Kidney epithelial cell (primary cell): ENCODE measurements at regions not wholly inside any gene's neighbourhood (a gene's known extent, or its start where the extent isn't known, plus 50 kb on each side); places are given as distances from the start of the nearest gene placed in this dataset.
"Not testable (repeated sequence)": the region's sequence is repeated elsewhere in the genome, so short reads cannot be mapped to it uniquely, and the experiment has no call there.

ENCODE experiments used
- DNase-seq: peaks from one replicate; pipeline ENCODE4 v3.0.0-alpha.2; 2010; ENCODE audit warnings: low read depth
- H3K27me3 ChIP-seq: 2 replicates; pipeline ENCODE4 v1.6.0; 2011; ENCODE audit warnings: low read length; ENCODE audit not compliant: control insufficient read depth, insufficient read depth
- H3K36me3 ChIP-seq: 2 replicates; pipeline ENCODE4 v1.5.1; 2011; ENCODE audit warnings: low read length; ENCODE audit not compliant: control insufficient read depth, insufficient read depth
- H3K4me3 ChIP-seq: 2 replicates; pipeline ENCODE4 v1.5.1; 2011; ENCODE audit warnings: low read depth, mild to moderate bottlenecking, control low read depth, low read length
- TF ChIP-seq, protein P1 (sequence below): IDR thresholded peaks from 2 replicates; pipeline ENCODE4 v1.5.1; 2011; ENCODE audit warnings: mild to moderate bottlenecking, moderate library complexity, low read length, control low read depth, inconsistent platforms; ENCODE audit not compliant: insufficient read depth, poor library complexity, severe bottlenecking

DNA sequence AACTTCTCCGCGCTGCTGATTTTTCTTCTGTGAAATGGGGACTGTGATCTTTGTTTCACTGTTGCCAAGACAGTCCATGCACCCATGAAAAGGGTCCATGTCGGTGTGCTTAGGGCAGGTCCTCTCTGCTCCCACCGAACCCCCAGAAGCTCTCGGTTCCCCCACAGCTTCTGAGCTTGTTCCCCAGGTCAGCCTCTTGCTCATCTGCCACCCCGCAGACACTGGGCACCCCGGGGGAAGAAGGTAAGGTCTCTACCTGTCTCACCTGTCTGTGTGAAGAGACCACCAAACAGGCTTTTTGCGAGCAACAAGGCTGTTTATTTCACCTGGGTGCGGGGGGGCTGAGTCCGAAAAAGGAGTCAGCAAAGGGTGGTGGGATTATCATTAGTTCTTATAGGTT is 66.2 kb upstream of the NANOS1 start:
- Histone ChIP-seq H3K27me3 (peaks cover 2% of the 10 kb centered on the region), H3K4me3 (no peak overlapping the region), H3K36me3 (no peaks in the 10 kb centered on the region)
- no peak for DNase-seq
- TF ChIP-seq, protein P1, sequence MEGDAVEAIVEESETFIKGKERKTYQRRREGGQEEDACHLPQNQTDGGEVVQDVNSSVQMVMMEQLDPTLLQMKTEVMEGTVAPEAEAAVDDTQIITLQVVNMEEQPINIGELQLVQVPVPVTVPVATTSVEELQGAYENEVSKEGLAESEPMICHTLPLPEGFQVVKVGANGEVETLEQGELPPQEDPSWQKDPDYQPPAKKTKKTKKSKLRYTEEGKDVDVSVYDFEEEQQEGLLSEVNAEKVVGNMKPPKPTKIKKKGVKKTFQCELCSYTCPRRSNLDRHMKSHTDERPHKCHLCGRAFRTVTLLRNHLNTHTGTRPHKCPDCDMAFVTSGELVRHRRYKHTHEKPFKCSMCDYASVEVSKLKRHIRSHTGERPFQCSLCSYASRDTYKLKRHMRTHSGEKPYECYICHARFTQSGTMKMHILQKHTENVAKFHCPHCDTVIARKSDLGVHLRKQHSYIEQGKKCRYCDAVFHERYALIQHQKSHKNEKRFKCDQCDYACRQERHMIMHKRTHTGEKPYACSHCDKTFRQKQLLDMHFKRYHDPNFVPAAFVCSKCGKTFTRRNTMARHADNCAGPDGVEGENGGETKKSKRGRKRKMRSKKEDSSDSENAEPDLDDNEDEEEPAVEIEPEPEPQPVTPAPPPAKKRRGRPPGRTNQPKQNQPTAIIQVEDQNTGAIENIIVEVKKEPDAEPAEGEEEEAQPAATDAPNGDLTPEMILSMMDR: no peak

DNA sequence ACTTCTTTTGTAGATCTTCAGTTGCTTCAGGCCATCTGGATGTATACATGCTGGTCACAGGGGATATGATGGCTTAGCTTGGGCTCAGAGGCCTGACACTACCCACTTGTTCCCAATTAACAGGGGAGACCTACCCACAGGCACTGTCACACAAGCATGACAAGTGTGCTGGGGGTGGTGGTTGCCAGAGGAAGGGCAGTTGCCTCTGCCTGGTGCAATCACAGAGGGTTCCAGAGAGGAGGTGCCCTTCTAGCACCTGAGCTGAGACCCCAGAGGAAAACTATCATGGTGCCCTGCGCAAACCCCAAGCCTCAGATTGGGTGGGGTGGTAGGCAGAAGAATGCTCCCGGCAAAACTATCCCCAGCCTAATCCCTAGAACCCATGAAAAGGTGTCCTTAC is 65.6 kb upstream of the NANOS1 start:
- H3K27me3 ChIP-seq: peaks cover 2% of the 10 kb centered on the region
- no peaks in the 10 kb centered on the region for H3K36me3 ChIP-seq
- no peak for DNase-seq
- TF ChIP-seq, protein P1: no peak
- H3K4me3 ChIP-seq: no peak overlapping the region

DNA sequence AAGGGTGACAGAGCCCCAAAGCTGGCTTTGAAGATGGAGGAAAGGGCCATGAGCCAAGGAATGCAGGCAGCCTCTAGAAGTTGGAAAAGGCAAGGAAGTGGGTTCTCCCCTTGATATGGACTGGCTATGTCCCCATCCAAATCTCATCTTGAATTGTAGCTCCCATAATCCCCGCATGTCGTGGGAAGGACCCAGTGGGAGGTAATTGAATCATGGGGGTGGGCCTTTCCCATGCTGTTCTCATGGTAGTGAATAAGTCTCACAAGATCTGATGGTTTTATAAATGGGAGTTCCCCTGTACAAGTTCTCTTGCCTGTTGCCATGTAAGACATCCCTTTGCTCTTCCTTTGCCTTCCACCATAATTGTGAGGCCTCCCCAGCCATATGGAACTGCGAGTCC is 65.0 kb upstream of the NANOS1 start:
- not testable (repeated sequence) for H3K27me3 ChIP-seq, DNase-seq, H3K4me3 ChIP-seq, H3K36me3 ChIP-seq

DNA sequence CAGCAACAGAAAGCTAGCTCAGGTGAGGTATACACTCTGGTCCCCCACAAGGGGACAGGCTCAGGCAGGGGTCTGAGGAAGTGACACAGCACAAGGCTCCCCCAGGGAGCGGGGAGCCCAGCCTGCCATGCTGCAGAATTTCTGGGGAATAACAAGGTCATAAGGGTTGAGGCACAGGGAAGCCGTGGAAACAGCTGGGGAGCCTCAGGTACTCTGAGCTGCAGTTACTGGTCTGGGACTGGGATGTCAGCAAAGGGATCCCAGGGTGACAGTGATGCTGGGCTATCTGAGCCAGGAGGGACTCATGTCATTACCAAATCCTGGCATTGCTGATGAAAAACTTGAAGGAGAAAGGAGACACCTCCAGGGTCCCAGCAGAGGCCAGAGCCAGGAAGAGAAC is 64.4 kb upstream of the NANOS1 start:
- TF ChIP-seq, protein P1: no peak
- H3K4me3 ChIP-seq: no peak overlapping the region
- H3K36me3 ChIP-seq: no peaks in the 10 kb centered on the region
- peaks cover 2% of the 10 kb centered on the region for H3K27me3 ChIP-seq
- DNase-seq: no peak

DNA sequence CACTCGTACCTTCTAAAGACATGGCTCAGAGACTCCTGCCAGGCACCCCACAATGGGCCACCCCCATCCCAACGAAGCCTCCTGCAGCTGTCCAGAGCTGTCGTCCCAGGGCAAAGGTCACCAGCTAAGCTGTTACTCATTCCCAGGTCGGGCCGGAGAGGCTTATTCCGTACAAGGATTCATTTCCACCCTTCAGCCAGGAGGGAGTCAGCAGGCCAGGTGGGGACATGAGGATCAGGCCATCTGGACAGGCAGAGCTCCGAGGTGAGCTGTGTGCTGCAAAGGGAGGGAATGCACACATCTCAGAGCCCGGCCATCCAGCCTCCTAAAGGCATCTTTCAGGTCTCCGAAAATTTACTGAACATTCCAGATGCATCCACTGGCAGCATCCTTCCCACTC is 63.9 kb upstream of the NANOS1 start:
- Histone ChIP-seq H3K36me3 (no peaks in the 10 kb centered on the region), H3K27me3 (peaks cover 2% of the 10 kb centered on the region), H3K4me3 (no peak overlapping the region)
- DNase-seq: no peak
- TF ChIP-seq, protein P1: no peak

DNA sequence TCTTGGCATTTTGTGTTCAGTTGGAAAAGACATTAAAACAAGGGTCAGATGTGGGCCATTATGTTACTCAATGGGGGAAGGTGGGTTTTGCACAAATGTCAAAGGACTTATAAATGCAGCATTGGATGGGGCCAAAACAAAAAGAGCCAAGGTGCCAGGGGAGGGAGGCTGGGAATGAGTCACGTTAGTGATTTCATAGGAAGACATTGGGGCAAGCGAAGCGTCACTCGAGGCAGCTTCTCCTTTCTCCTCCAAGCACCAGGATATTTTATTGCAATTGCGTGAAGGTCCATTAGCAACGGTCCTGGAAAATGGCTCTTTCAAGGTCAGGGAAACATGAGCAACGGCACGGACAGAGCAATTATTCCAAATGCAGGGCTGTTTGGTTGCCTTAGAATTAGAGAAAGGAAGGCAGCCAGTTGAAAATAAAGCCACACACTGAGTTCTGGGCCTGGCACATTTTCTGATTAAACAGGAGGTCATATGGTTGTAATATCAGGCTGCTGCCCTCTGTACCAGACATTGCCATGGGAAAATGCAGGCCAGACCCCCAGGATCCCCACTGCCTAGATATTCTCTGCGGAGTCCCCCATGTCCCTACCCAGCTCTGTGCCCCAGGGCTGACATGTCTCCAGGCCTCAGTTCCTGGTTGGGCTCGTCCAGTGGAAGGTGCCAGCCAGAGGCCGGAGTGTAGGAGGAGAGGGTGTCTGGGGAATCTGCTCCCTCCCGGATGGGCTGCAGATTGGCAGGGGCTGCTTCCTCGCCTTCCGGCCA is 63.3 kb upstream of the NANOS1 start:
- Histone ChIP-seq H3K36me3 (no peaks in the 10 kb centered on the region), H3K4me3 (no peak overlapping the region), H3K27me3 (peaks cover 2% of the 10 kb centered on the region)
- TF ChIP-seq, protein P1: no peak
- no peak for DNase-seq
